DMS53 (cell line): ENCODE measurements at regions not wholly inside any gene's neighbourhood (a gene's known extent, or its start where the extent isn't known, plus 50 kb on each side); places are given as distances from the start of the nearest gene placed in this dataset.
"Not testable (repeated sequence)": the region's sequence is repeated elsewhere in the genome, so short reads cannot be mapped to it uniquely, and the experiment has no call there.

Experiments used
- DNase-seq: peaks from one replicate; lab custom pipeline; 2025; lab: John Stamatoyannopoulos, UW

DNA sequence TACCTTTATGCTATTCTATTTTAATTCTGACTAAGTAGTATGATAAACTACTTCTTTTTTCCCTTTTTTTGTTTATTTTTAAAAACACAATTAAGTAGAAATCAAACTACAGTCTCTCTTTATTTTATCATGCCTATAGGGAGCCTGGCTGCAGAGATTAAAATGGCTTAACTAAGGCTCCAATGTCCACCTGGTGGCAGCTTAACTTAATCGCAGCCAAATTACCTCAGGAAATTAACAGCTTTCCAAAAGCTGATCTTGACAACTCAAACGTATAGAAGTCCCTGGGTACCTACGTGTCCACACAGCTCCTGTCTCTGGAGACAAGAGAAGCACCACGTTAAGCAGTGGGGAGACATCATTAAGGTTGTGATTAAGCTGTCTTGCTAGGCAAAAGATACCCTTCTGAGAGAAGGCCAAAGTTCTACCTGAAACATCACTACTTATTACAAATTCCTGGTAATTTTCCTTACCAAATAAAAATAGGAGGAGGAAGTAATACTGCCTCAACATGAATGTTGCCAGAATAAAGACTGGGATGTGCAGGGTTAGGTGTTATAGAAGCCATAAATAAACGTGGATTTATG is 63.2 kb upstream of the SNX19 start:
- peak; percentile 42 for DNase-seq

DNA sequence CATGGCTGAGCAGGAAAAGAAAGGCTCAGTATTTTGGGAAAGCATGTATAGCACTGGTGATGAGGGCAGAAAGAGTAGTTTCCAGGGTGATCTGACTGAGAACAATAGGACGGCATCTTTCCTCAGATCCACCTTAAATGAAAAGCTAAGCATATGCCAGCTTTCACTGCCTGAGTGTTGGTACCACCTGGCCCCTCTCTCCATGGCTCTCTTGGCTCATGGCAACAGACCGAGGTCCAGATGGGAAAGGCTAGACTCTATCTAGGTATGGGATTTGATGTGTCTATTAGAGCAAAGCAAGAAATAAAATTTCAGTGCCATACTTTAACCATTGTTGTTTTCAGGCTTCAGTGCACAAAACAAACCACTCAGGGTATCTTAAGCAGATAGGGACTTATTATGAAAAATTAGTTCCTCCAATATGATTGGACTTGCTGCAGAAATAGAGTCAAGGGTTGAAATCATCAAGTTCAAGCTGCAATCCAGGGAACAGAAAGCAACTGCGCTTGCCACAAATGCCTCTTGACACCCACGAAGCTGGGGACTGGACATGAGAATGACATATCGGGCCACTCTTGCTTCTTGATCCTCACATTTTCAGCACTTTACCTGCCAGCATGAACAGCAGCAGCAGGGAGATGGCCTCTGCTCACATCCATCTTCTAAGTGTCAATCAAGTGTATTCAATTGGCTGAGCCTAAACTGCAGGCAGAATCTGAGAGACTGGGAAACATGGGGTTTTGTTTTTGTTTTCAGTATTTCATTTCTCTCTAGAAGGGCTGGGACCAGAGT is 64.0 kb upstream of the SNX19 start:
- no peak for DNase-seq

DNA sequence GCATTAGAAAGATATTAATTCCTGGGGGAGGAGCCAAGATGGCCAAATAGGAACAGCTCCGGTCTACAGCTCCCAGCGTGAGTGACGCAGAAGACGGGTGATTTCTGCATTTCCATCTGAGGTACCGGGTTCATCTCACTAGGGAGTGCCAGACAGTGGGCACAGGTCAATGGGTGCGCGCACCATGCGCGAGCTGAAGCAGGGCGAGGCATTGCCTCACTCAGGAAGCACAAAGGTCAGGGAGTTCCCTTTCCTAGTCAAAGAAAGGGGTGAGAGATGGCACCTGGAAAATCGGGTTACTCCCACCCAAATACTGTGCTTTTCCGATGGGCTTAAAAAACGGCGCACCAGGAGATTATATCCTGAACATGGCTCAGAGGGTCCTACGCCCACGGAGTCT is 68.0 kb upstream of the SNX19 start:
- not testable (repeated sequence) for DNase-seq

DNA sequence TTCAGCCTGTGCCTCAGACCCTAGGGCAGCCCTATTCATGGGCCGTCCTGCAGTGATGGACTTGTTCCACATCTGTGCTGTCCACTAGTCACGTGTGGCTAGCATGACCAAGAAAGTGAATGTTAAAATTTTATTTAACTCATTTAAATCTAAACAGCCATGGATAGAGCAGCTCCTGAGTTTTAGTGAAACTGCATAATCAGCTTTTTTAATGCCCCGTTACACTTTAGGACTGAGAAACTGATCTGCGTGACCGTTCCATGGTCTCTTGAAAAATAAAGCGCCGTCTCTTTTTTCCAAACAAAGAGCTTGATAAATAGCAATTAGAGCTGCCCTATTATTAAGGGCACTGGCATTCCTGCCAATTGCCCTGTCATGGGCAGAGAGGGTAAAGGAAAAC is 76.5 kb upstream of the SNX19 start:
- DNase-seq: no peak

DNA sequence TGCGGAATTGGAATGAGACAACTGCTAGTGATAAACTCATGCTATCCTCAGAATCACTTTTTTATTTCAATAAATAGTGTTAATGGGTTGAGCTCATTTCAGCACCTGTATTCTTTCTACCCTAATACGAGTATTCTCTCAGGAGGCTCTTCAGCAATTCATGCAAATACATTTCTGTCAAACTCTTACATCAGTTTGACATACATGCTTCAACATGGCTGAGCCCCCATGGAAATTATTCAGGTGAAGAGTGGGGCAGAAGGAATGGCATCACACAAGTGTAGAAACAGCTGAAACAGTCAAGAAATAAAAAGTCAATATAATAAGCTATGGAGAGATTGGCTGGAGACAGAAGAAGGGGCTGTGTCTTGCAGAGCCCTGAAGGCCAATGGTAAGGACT is 77.8 kb upstream of the SNX19 start:
- DNase-seq: no peak

DNA sequence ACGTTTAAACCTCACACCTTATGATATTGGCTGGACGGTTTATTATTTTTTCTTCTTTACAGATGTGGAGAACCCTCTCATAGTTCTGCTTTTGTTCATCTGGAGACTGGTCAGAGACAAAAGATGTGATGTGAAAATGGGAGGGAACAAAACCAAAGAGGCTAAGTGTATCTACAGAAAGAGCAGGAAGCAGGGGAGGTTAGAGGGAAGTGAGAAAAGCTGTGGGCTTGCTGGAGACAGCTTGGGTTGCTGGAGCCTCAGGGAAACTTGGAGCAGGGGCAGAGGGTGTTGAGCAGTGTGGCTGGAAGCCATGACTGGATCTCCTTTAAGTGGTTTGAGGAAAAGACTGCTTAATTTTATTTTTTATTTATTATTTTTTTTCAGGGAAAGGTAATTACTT is 79.0 kb upstream of the SNX19 start:
- no peak for DNase-seq

DNA sequence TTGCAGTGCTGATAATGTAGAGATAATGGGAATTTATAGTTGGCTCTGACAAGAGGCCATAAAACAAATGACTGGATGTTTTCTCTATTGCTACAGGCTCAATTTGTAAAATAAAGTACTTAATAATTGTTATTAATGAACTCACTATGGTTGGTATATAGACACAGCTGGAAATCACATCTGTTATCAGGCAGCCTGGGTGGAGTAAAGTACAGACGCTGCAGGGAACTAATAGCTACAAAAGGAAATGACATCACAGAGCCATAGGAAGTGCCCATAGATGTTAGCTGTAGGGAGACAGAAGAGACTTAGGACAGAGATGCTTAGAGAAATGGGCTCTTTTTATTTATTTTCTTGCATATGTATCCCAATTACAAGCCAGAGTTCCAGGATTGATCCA is 81.0 kb upstream of the SNX19 start:
- DNase-seq: no peak

DNA sequence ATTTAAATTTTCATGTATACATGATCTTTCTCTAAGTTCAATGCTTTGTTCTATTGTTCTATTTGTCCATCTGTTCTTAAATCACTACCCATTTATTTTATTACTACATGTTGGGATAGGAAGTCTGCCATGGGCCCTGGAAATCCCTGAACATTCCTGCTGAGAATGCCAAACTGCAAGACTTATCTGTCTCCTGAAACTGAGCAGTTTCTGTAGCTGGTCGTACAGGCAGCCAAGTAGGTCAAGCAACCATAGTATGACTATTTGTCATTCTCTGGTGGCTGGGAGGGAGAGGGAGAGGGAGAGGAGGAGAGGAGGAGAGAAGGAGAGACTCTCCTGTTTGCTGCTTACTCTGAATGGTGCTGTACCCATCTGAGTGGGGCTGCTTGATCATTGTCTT is 82.8 kb upstream of the SNX19 start:
- DNase-seq: no peak

DNA sequence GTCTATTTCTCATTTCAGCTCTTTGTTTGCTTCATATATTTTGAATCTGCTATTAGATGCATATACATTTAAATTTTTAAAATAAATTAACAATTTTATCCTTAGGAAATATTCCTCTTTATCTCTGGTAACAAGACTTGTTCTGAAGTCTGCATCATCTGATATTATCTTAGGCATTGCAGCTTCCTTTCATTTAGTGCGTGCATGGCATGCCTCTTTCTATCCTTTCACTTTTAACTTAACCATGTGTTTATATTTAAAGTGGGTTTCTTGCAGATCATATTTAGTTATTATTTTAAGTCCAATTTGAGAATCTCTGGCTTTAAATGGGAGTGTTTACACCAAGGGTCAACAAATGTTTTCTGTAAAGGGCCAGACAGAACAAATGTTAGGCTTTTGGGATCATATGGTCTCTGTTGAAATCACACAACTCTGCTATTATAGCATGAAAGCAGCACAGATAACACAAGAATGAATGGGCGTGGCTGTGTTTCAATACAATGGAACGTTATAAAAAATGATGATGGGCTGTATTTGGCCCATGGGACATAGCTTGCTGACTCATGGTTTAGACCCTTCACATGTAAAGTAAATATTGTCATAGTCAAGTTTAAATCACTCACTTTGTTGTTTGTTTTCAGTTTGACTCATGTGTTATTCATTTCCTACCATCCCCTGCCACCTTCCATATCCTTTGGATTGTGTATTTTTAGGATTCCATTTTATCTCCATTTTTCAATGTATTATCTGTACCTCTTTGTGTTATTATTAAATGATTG is 83.9 kb upstream of the SNX19 start:
- peak; percentile 88 for DNase-seq

DNA sequence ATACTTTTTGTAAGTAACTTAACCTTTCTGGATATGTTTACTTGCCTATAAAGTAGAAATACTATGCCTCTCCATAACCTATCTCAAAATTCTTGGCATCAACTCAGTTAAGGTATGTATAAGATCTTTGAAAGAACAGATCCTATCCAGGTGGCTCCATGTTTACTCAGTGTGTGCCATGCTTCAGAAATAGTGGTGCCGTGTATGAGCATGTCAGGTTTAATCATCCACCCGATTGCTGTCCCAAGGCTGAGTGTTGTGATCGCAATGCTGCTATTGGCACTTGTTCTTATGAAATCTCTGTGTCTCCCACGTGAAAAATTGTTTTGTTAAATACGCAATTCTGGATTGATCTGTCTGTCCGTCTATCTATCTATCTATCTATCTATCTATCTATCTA is 85.9 kb upstream of the SNX19 start:
- peak; percentile 10 for DNase-seq

DNA sequence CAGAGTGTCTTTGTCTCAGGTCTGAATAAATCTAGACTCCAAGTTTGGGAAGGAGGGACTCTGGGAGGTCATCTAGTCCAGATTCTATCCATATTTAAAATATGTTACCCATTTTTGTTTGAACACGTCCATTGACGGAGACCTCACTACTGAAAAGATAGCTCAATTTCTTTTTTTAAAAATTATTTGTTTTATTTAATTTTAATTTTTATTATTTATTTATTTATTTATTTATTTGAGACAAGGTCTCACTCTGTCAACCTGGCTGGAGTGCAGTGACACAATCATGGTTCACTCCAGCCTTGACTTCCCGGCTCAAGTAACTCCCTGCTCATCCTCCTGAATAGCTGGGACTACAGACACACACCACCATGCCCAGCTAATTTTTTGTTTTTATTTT is 89.5 kb upstream of the SNX19 start:
- no peak for DNase-seq

DNA sequence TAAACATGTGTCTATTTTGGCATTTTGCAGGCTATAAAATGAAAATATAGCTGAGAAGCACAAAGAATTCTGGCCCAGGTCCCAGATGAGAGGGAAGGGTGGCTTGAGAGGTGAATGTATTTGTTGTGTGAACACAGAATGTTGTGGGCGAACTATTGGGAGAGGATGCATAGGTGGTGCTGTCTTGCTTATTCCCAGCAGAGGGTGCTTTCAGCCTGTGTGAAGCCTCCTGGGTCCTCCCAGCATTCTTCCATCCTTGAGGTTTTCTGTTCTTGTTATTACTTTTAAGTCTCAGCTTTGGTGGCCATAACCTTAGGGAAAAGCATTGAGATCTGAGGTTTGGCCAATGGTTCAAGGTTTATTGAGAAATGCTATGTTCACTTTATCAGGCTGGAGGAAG is 108.7 kb upstream of the SNX19 start:
- peak; percentile 33 for DNase-seq

DNA sequence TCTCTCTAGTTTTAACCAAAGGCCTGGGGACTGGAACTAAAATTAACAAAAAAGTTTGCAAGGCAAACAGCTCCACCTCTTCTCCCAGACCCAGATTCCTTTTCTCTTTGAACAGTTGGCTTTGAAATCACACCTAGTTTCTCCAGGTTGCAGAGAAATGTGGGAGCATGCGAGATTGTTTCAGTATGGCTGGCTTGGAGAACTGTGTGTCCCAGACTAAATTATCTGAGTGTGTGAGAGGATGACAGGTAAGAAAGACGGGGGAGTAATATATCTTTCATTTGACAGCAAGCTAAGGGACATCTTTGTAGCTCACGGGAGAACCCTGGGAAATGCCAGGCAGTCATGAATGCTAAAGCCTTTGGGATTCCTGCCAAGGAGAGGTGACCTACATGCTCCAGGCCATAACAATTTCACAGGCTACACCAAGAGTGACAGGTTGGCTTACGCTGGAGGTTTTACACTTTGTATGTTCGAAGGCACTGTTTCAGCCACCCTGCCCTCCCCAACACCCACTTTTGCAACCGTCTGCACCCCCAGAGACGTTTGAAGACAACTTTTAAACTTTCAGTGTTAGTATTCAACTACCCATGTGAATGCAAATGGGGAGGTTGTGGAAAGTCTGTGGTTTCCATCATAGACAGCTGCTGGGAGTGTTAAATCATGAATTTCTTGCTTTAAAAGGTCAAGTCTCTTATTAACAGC is 109.3 kb upstream of the SNX19 start:
- DNase-seq: no peak

DNA sequence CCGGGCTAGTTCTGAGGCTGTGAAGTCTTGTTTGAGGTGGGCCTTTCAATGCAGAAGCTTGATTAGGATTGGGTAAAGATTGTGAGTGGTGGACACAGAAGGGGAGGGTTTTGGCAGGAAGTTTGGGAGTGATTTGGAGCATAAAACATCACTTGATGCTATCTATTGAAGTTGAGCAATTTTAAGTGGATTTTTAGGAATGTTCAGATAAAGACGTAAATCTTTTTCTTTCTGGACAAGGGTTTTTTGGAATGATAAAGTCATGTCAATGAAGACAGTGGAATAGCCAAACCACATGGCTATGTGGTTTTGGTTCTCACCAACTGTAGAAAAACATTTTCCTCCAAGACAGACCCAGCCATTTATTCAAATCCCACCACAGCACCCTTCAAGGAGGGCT is 111.2 kb upstream of the SNX19 start:
- DNase-seq: no peak

DNA sequence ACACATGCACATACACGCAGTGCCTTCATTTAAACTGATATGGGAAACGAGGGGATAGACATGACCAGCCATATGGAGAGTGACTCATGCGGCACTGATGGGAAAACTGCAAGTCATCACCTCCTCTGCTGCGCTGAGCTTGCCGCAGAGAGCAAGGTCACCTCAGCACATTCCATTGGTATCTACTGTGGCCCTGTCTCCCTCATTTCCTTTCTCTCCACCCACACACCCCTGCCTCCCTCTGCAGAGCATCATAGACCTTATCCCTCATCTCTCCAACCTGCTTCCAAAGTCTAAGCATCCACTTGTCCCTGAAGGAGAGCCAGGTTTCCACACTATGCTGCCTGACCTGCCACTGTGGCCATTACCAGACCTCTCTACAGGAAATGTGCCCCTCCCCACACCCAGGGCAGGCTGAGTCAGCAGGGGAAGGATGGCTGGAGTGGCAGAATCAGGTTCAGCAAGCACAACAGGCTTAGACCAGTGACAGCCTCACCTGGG is 116.9 kb upstream of the SNX19 start:
- DNase-seq: peak; percentile 22

DNA sequence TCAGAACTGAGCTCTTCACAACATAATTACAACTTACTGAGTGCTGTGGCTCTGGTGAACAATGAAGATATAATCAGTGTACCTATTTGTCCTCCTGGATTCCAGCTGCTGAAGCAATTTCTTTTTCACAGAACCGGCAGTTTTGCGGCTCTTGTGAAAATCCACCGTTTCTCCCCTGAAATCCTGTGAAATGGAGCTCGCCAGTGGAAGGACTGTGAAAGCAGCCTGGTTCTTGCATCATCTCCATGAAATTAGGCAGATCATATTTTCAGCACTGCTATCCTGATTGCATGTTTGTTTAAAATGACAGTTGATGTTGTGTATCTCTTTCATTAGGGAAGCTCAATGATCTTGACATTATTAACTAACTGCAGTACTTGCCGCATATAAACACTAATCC is 120.2 kb upstream of the SNX19 start:
- no peak for DNase-seq

DNA sequence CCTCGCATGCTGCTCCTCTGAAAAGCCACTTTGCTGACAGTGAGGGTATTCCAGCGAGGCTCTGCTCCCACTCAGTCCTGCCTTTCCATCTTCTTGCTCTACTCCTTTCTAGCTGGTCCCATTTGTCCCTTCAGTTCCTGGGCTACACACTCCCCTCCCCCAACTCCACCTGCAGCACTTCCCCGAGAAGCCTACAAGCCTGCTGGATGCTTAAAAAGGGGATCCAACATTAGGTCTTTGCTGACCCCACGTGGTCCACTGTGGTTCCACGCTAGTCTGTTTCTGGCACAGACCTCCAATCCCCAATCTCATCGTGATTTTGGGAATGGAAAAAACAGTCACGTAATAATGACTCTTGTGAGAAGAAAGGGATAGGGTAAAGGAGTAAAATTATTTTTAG is 121.6 kb upstream of the SNX19 start:
- peak; percentile 9 for DNase-seq

DNA sequence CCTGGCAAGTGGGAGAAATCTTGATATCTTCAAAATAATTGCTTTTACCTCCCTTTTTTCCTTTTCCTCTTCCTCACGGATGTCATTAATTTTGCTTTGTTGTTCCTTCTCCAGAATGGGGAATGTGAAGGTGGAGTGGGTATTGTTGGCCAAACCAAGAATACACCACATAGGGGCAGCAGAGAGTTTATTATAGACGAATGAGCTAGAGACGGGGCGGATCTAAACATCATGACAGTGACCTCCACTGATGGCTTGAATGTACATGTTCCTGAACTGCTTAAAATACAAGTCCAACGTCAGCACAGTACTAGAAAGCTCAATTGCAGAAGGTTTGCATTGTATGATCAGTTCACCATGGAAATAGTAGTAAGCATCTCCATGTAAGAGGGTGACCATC is 122.3 kb upstream of the SNX19 start:
- DNase-seq: peak; percentile 48

DNA sequence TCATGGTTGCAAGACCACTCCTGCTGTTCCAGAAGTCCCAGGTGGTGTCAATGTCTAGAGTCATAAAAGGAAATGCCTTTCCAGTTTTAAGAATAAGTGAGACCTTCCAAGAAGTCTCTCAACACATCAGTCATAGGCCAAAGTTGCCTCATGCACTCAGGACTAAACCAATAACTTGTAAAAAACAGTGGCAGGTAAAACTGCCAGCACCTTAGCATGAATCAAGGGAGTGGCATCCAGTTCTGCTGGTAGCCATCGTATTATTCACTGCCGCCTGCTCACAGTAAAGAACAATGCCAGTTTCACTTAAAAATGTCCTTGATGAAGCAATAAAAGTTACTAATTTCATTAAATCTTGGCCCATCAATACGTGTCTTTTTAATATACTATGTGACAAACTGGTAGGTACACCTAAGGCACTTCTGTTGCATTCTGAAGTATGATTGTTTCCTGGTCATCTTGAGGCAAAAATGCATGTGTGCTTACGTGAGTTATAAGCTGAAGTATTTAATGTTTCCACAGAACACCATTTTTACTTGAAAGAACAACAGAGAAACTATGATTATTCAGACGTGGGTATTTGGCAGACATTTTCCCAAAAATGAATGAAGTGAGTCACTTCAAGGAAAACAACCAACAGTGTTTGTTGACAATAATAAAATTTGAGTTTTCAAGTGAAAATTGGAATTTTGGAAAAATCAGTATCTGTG is 125.2 kb upstream of the SNX19 start:
- no peak for DNase-seq

DNA sequence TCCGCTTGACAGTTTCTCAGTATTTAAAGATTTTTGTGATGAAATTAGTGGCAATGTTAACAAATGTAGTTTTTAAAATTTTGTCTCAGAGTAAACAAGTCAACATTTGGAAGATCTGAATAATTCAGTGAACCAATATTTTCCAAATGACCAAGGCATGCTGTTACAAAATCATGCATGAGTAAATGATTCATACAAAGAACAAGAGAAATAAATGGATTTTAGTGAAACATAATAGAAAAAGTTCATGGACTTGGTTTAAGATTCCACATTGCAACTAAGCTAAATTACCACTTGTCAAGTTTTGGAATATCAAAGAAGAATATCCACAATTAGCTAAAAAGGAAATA is 125.7 kb upstream of the SNX19 start:
- no peak for DNase-seq

DNA sequence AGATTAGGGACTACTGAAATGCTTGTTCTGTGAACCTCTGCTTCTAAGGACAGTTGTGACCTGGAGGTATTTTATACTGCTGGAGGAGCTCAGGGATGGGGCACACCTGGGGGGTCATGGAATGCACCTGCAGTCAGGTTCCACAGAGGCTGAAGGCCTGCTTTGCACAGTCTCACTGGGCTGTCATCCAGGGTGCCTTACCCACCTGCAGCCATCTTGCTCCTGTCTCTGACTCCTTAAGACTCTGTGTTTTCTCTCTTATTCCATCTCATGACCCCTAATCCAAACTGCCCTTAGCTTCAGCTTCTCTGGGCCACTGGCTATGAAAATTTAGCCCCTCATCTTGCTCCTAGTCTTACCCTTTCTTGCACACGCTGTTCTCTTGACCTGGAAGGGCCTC is 127.0 kb upstream of the SNX19 start:
- DNase-seq: no peak

DNA sequence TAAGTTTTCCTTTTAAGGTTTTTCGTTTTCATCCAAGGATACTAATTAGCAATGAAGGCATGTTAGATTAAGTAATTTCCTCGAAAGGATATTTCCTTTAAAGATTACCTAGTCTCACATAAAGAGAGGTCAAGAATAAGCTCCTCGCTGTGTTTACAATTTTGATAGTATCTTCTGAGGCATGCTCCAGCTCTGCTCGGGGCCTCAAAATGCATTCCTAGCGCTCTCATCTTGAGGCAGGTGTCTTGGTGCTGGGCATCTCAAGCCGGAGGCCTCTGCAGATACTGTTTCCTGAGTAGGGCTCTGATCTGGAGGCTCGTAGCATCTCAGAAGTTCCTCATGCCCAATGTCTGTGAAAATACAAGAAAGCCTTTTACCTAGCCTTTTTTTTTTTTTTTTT is 128.6 kb upstream of the SNX19 start:
- no peak for DNase-seq
